Lower leg skin (tissue), 3 donors: ENCODE measurements at regions not wholly inside any gene's neighbourhood (a gene's known extent, or its start where the extent isn't known, plus 50 kb on each side); places are given as distances from the start of the nearest gene placed in this dataset.

Experiments used
- CTCF ChIP-seq, 3 donors: fragments of 450-650 bp; IDR thresholded peaks; one replicate each; pipeline ENCODE4 v1.5.1; 2016; ENCODE audit warnings: antibody characterized with exemption in 3 of 3, mild to moderate bottlenecking in 3 of 3, moderate library complexity in 2 of 3
- POLR2A ChIP-seq, 2 donors: fragments of 450-650 bp; IDR thresholded peaks; one replicate each; pipeline ENCODE4 v1.6.1; 2016 to 2017; ENCODE audit warnings: antibody characterized with exemption in 2 of 2, mild to moderate bottlenecking in 1 of 2, moderate library complexity in 1 of 2

- TF ChIP-seq POLR2A (IDR thresholded peaks at IDR 0.05) (no peak), CTCF (IDR thresholded peaks at IDR 0.05) (no peak)
Observed at GRCh38 chr3:146865175-146865755, 260.1 kb upstream of the PLSCR5 start.
